SK-N-SH treated with all-trans-retinoic acid at 6 μM for 48 hours (cell line): ENCODE measurements at regions not wholly inside any gene's neighbourhood (a gene's known extent, or its start where the extent isn't known, plus 50 kb on each side); places are given as distances from the start of the nearest gene placed in this dataset.

Experiments used
- TOX ChIP-seq: fragments of 250-450 bp; sonication (Bioruptor Pico); IDR thresholded peaks from 2 replicates; pipeline ENCODE4 v1.8.0; 2021; ENCODE audit warnings: mild to moderate bottlenecking, moderate library complexity, borderline replicate concordance
- ZC3H10 ChIP-seq: fragments of 250-450 bp; sonication (Bioruptor Pico); IDR thresholded peaks from 2 replicates; pipeline ENCODE4 v1.5.1; 2021; ENCODE audit warnings: mild to moderate bottlenecking, moderate library complexity
- ZNF8 ChIP-seq: fragments of 450-650 bp; formaldehyde crosslinking; IDR thresholded peaks from 2 replicates; pipeline ENCODE4 v1.5.0; 2020; ENCODE audit warnings: mild to moderate bottlenecking, moderate library complexity

- TF ChIP-seq ZC3H10 (CRISPR knock-in tag) (no peak), TOX (no peak), ZNF8 (CRISPR knock-in tag) (no peak)
Measured at GRCh38 chr3:110697961-110698360, 373.7 kb upstream of the NECTIN3 start.
